ENCODE measurements at regions not wholly inside any gene's neighbourhood (a gene's known extent, or its start where the extent isn't known, plus 50 kb on each side); places are given as distances from the start of the nearest gene placed in this dataset.

- no peak for DNase-seq (ENCODE audit: low spot score in 2 of 2)
- H3K4me3 ChIP-seq (ENCODE audit: low read depth, poor library complexity, severe bottlenecking), result no peak overlapping the region
- TF ChIP-seq POLR2A (IDR thresholded peaks at IDR 0.05) (no peak), CTCF (IDR thresholded peaks at IDR 0.05) (no peak)
- 49 to 54% methylated on average over 1 of the region's 1 CpG for WGBS, 2 donors
- intact Hi-C loops (cut with DNase I; ENCODE audit: low total_unique reads), result no loop called here
Measured at GRCh38 chr1:222256058-222256457, 291.8 kb downstream of the HHIPL2 start.

GRCh38 chr1:222252788-222253187, 295.1 kb downstream of the HHIPL2 start:
- intact Hi-C loops (cut with DNase I; ENCODE audit: low total_unique reads), result no loop called here
- no peak overlapping the region for H3K4me3 ChIP-seq (ENCODE audit: low read depth, poor library complexity, severe bottlenecking)
- TF ChIP-seq POLR2A (IDR thresholded peaks at IDR 0.05) (no peak), CTCF (IDR thresholded peaks at IDR 0.05) (no peak)
- whole genome bisulfite sequencing, 2 donors, result 87 to 94% methylated on average over 4 of the region's 4 CpGs
- no peak for DNase-seq (ENCODE audit: low spot score in 2 of 2)

- intact Hi-C loops (cut with DNase I; ENCODE audit: low total_unique reads), result no loop called here
Measured at GRCh38 chr1:222251847-222252246, 296.1 kb downstream of the HHIPL2 start.

GRCh38 chr1:222250376-222250775, 297.5 kb downstream of the HHIPL2 start:
- TF ChIP-seq POLR2A (IDR thresholded peaks at IDR 0.05) (no peak), CTCF (IDR thresholded peaks at IDR 0.05) (no peak)
- no peak overlapping the region for H3K4me3 ChIP-seq (ENCODE audit: low read depth, poor library complexity, severe bottlenecking)
- no peak for DNase-seq (ENCODE audit: low spot score in 2 of 2)
- intact Hi-C loops (cut with DNase I; ENCODE audit: low total_unique reads), result no loop called here

More at GRCh38 chr1:222251847-222252246, 296.1 kb downstream of the HHIPL2 start:
- TF ChIP-seq POLR2A (IDR thresholded peaks at IDR 0.05), result no peak
- TF ChIP-seq CTCF (IDR thresholded peaks at IDR 0.05), result no peak
- DNase-seq (ENCODE audit: low spot score in 2 of 2), result no peak
- H3K4me3 ChIP-seq (ENCODE audit: low read depth, poor library complexity, severe bottlenecking), result no peak overlapping the region
- 71 to 72% methylated on average over 2 of the region's 2 CpGs for WGBS, 2 donors

GRCh38 chr1:222247811-222248310, 300.0 kb downstream of the HHIPL2 start:
- H3K4me3 ChIP-seq (ENCODE audit: low read depth, poor library complexity, severe bottlenecking), result no peak overlapping the region
- TF ChIP-seq POLR2A (IDR thresholded peaks at IDR 0.05) (no peak), CTCF (IDR thresholded peaks at IDR 0.05) (no peak)
- DNase-seq (ENCODE audit: low spot score in 2 of 2), result no peak
- 69 to 80% methylated on average over 3 of the region's 3 CpGs for WGBS, 2 donors
- intact Hi-C loops (cut with DNase I; ENCODE audit: low total_unique reads), result no loop called here

GRCh38 chr1:222247081-222247480, 300.8 kb downstream of the HHIPL2 start:
- intact Hi-C loops (cut with DNase I; ENCODE audit: low total_unique reads), result no loop called here
- no peak for DNase-seq (ENCODE audit: low spot score in 2 of 2)
- no peak overlapping the region for H3K4me3 ChIP-seq (ENCODE audit: low read depth, poor library complexity, severe bottlenecking)
- WGBS, 2 donors, result 48 to 71% methylated on average over 1 of the region's 1 CpG
- TF ChIP-seq CTCF (IDR thresholded peaks at IDR 0.05), result no peak
- TF ChIP-seq POLR2A (IDR thresholded peaks at IDR 0.05), result no peak
